Psoas muscle (tissue), 7 donors: ENCODE measurements at regions not wholly inside any gene's neighbourhood (a gene's known extent, or its start where the extent isn't known, plus 50 kb on each side); places are given as distances from the start of the nearest gene placed in this dataset.
"Not testable (repeated sequence)": the region's sequence is repeated elsewhere in the genome, so short reads cannot be mapped to it uniquely, and the experiment has no call there.

ENCODE experiments used
- ATAC-seq, 4 donors: fragments of 200-7000 bp; cut with Tn5 transposase; one replicate each; pipeline ENCODE4 v1.9.1; 2020; ENCODE audit warnings: moderate library complexity in 3 of 4, mild to moderate bottlenecking in 2 of 4
- DNase-seq, 2 donors: peaks; one replicate each; pipeline ENCODE4 v3.0.0-alpha.2; 2020
- H3K27ac ChIP-seq: fragments of 200-600 bp; one replicate; pipeline ENCODE4 v1.8.0; 2022
- H3K27me3 ChIP-seq, 3 donors: fragments of 200-600 bp in 1 of 3; one replicate each; pipeline versions ENCODE4 v1.6.1 to v1.8.0; 2013 to 2022; ENCODE audit warnings: low read length in 2 of 3, mild to moderate bottlenecking in 2 of 3, moderate library complexity in 1 of 3; ENCODE audit not compliant: insufficient read depth in 3 of 3
- H3K36me3 ChIP-seq, 2 donors: fragments of 200-600 bp in 1 of 2; one replicate each; pipeline versions ENCODE4 v1.6.1 to v1.8.0; 2013 to 2022; ENCODE audit warnings: low read depth in 1 of 2, mild to moderate bottlenecking in 1 of 2, moderate library complexity in 1 of 2; ENCODE audit not compliant: insufficient read depth in 1 of 2
- H3K4me1 ChIP-seq: fragments of 200-600 bp; one replicate; pipeline ENCODE4 v1.8.0; 2022
- H3K4me3 ChIP-seq: fragments of 200-600 bp; one replicate; pipeline ENCODE4 v1.8.0; 2022; ENCODE audit warnings: mild to moderate bottlenecking
- H3K9me3 ChIP-seq: fragments of 200-600 bp; one replicate; pipeline ENCODE4 v1.8.0; 2022
- CTCF ChIP-seq: fragments of 200-600 bp; IDR thresholded peaks from one replicate; pipeline ENCODE4 v1.8.0; 2022; ENCODE audit warnings: antibody characterized with exemption
- WGBS, 3 donors: extraction: QIAGEN DNeasy Blood & Tissue Kit; methylation state at CpG; one replicate each; pipeline versions ENCODE4 v1.1.6 to v1.1.7; 2013; 5-methylcytosine and 5-hydroxymethylcytosine counted together
- intact Hi-C, 2 donors: fragments of 100-400 bp; cut with DNase I; formaldehyde crosslinking; loops; one replicate each; pipeline versions ENCODE4 v1.11.0 to v1.14.2; 2022
- donor health status: healthy with polysubstance abuse.
- donor health status: DM: no; HTN: no; CAD: no; lungs with moderate emphysema.
- donor health status: Bipolar disorder and iron deficiency.
- donor health status: healthy.
- donor health status: DM: yes; HTN: yes; CAD: no.
- donor health status: DM: no; HTN: no; CAD: no.
- donor health status: DM: yes; HTN: yes; CAD: no.

DNA sequence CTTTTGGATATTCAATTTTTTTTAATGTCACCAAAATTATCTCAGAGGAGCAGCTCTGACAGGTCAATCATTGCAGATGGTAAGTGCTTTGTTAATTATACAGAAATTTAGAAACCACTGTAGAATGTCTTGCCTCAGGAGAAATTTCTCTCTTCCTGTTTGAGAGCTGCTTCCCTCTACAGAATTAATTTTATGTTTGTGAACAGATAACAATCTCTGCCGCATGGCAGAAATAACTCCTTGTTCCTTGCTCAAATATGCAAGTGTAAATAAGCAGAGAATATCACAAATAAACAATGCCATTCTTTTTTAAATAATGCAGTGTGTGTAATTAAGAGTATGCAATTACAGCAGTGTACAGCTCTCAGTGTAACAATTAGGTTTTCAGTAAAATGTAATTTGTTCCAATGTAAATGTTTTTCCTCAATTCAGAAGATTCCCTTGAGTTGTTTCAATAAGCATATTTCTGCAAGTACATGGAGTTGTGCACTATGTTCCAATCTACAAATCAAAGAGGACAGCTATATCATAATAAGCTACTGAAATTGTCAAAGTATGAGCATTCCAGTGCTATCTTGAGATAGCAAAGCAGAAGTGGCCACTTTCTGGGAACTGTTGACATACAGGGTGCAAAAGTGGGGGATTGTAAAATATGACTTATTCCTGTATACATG is 1012.8 kb downstream of the MAT2B start:
- ATAC-seq: no peak
- intact Hi-C loops: no loop called here
- Histone ChIP-seq H3K4me1 (no peaks in the 10 kb centered on the region), H3K27me3 (no peaks in the 10 kb centered on the region), H3K27ac (no peak overlapping the region), H3K9me3 (no peaks in the 10 kb centered on the region), H3K4me3 (no peak overlapping the region), H3K36me3 (no peaks in the 10 kb centered on the region)
- TF ChIP-seq CTCF: no peak
- DNase-seq: no peak
- WGBS, 3 donors: 60 to 70% (median 61%) methylated on average over 1 of the region's 1 CpG

GRCh38 chr5:164518741-164519080 is 1013.3 kb downstream of the MAT2B start:
- Histone ChIP-seq H3K27ac (no peak overlapping the region), H3K4me1 (no peaks in the 10 kb centered on the region), H3K9me3 (no peaks in the 10 kb centered on the region), H3K27me3 (no peaks in the 10 kb centered on the region), H3K36me3 (no peaks in the 10 kb centered on the region), H3K4me3 (no peak overlapping the region)
- no peak for ATAC-seq
- TF ChIP-seq CTCF: no peak
- DNase-seq: no peak
- 82 to 84% (median 83%) methylated on average over 4 of the region's 4 CpGs for WGBS, 3 donors
- intact Hi-C loops: no loop called here

DNA sequence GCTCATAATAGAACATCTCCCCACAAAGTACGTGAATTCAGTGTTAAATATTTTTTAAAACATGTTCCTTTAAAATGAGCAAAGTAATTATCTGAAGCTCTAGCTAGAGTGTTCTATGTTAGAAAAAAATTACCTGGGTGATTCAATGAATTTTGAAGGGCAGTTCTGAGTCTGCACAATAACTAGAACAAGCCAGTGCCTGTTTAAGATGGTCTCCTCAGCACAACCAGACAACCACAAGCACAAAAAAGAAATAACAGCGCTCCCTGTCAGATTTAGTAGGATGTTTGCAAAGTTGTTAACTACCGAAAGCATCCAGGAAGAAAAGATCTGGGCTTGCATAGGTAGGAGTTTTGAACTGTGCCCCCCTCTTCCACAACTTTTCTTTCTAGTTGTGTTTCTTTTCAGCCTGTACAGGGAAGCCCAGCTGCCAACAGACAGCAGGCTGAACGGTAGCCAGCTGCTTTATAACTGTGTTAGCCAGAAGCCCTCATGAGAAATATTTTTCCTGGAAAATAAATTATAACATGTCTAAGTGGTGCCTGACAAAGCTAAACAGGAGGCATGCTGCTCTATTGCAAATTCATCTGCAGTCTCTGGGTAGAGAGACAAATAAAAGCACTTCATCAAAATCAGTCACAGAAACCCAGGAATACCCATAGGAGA is 1026.9 kb downstream of the MAT2B start:
- ATAC-seq (no peak), DNase-seq (no peak)
- Histone ChIP-seq H3K36me3 (no peaks in the 10 kb centered on the region), H3K4me3 (no peak overlapping the region), H3K27me3 (no peaks in the 10 kb centered on the region), H3K9me3 (no peaks in the 10 kb centered on the region), H3K4me1 (no peaks in the 10 kb centered on the region), H3K27ac (no peak overlapping the region)
- no peak for TF ChIP-seq CTCF
- intact Hi-C loops: no loop called here
- WGBS, 3 donors: 38 to 43% (median 38%) methylated on average over 4 of the region's 4 CpGs

DNA sequence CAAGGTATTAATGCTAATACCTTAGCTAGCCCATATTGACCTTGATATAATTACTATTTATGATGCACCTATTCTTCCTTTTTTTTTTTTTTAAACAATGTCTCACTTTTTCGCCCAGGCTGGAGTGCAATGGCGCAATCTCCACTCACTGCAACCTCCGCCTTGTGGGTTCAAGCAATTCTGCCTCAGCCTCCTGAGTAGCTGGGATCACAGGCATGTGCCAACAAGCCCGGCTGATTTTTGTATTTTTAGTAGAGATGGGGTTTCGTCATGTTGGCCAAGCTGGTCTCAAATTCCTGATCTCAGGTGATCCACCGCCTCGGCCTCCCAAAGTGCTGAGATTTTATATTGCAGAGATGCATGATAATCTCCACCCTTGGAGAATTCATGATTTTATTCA is 1028.0 kb downstream of the MAT2B start:
- H3K27ac ChIP-seq, H3K36me3 ChIP-seq, ATAC-seq, H3K9me3 ChIP-seq, H3K27me3 ChIP-seq, H3K4me1 ChIP-seq, H3K4me3 ChIP-seq, DNase-seq, intact Hi-C loops: not testable (repeated sequence)
- WGBS, 3 donors: 88 to 91% (median 89%) methylated on average over 7 of the region's 7 CpGs

GRCh38 chr5:164540174-164540573 is 1034.8 kb downstream of the MAT2B start:
- no peak overlapping the region for H3K27ac ChIP-seq
- no peaks in the 10 kb centered on the region for H3K27me3 ChIP-seq
- no peak overlapping the region for H3K4me3 ChIP-seq
- ATAC-seq (no peak), DNase-seq (no peak)
- no peak for TF ChIP-seq CTCF
- H3K9me3 ChIP-seq: no peaks in the 10 kb centered on the region
- intact Hi-C loops: no loop called here
- no peaks in the 10 kb centered on the region for H3K36me3 ChIP-seq
- H3K4me1 ChIP-seq: no peaks in the 10 kb centered on the region
- 56 to 73% (median 61%) methylated on average over 2 of the region's 2 CpGs for WGBS, 3 donors
